Esophagus muscularis mucosa (tissue), 4 donors: ENCODE measurements at regions not wholly inside any gene's neighbourhood (a gene's known extent, or its start where the extent isn't known, plus 50 kb on each side); places are given as distances from the start of the nearest gene placed in this dataset.
"Not testable (repeated sequence)": the region's sequence is repeated elsewhere in the genome, so short reads cannot be mapped to it uniquely, and the experiment has no call there.

Source experiments
- DNase-seq: peaks from one replicate; pipeline ENCODE4 v3.0.0-alpha.2; 2017; ENCODE audit errors: extremely low spot score
- H3K27ac ChIP-seq, 4 donors: fragments of 200-600 bp; sonication (generic); replicated peaks in 1 of 4; 1 replicate in 3 of 4; 2 replicates in 1 of 4; pipeline ENCODE4 v1.5.1; 2016 to 2019; ENCODE audit warnings: mild to moderate bottlenecking in 1 of 4
- H3K27me3 ChIP-seq, 4 donors: fragments of 200-600 bp; sonication (generic); one replicate each; pipeline versions ENCODE4 v1.5.1 to v1.6.0; 2016 to 2019
- H3K36me3 ChIP-seq, 4 donors: fragments of 200-600 bp; sonication (generic); one replicate each; pipeline ENCODE4 v1.5.1; 2016 to 2019
- H3K4me1 ChIP-seq, 4 donors: fragments of 200-600 bp; sonication (generic); one replicate each; pipeline ENCODE4 v1.5.1; 2016 to 2019
- H3K4me3 ChIP-seq, 4 donors: fragments of 200-600 bp; sonication (generic); 1 replicate in 2 of 4; 2 replicates in 2 of 4; pipeline ENCODE4 v1.5.1; 2016 to 2019; ENCODE audit warnings: mild to moderate bottlenecking in 4 of 4, moderate library complexity in 1 of 4
- H3K9me3 ChIP-seq, 4 donors: fragments of 200-600 bp; sonication (generic); 1 replicate in 3 of 4; 2 replicates in 1 of 4; pipeline ENCODE4 v1.5.1; 2016 to 2019
- CTCF ChIP-seq, 3 experiments: fragments of 200-600 bp in 2 of 3; fragments of 450-650 bp in 1 of 3; sonication (generic) in 2 of 3; IDR thresholded peaks; one replicate each; pipeline ENCODE4 v1.5.1; 2017 to 2019; ENCODE audit warnings: antibody characterized with exemption in 3 of 3, mild to moderate bottlenecking in 2 of 3, moderate library complexity in 1 of 3
- EP300 ChIP-seq: sonication (generic); formaldehyde crosslinking; IDR thresholded peaks from one replicate; pipeline ENCODE4 v1.6.1; 2017; ENCODE audit warnings: antibody characterized with exemption
- POLR2A ChIP-seq: fragments of 450-650 bp; IDR thresholded peaks from one replicate; pipeline ENCODE4 v1.6.1; 2017; ENCODE audit warnings: antibody characterized with exemption, moderate library complexity, mild to moderate bottlenecking, low read depth
- POLR2AphosphoS5 ChIP-seq, 2 donors: sonication (generic); formaldehyde crosslinking; IDR thresholded peaks; one replicate each; pipeline ENCODE4 v1.6.1; 2017; ENCODE audit warnings: antibody characterized with exemption in 2 of 2
- WGBS: methylation state at CpG from one replicate; pipeline ENCODE4 v1.1.5; 2018; 5-methylcytosine and 5-hydroxymethylcytosine counted together
- intact Hi-C: fragments of 100-400 bp; cut with DNase I; formaldehyde crosslinking; loops from one replicate; pipeline ENCODE4 v1.15.1; 2023

- Histone ChIP-seq H3K27ac (no peak overlapping the region), H3K4me1 (no peaks in the 10 kb centered on the region), H3K36me3 (no peaks in the 10 kb centered on the region), H3K9me3 (no peaks in the 10 kb centered on the region), H3K27me3 (no peaks in the 10 kb centered on the region), H3K4me3 (no peak overlapping the region)
- TF ChIP-seq CTCF (IDR thresholded peaks at IDR 0.05) = no peak
- no peak for TF ChIP-seq POLR2A
- no peak for TF ChIP-seq EP300
- TF ChIP-seq POLR2AphosphoS5 (IDR thresholded peaks at IDR 0.05) = no peak
- intact Hi-C loops = no loop called here
- no peak for DNase-seq
Measured at GRCh38 chr5:102049517-102049916, 246.6 kb downstream of the SLCO4C1 start.

GRCh38 chr5:102048940-102049339 is 247.1 kb downstream of the SLCO4C1 start:
- no peaks in the 10 kb centered on the region for H3K27me3 ChIP-seq
- H3K9me3 ChIP-seq = no peaks in the 10 kb centered on the region
- intact Hi-C loops = no loop called here
- no peaks in the 10 kb centered on the region for H3K4me1 ChIP-seq
- WGBS = 92% methylated on average over 1 of the region's 1 CpG
- TF ChIP-seq POLR2AphosphoS5 (IDR thresholded peaks at IDR 0.05) (no peak), EP300 (no peak), CTCF (IDR thresholded peaks at IDR 0.05) (no peak), POLR2A (no peak)
- no peak overlapping the region for H3K27ac ChIP-seq
- no peaks in the 10 kb centered on the region for H3K36me3 ChIP-seq
- DNase-seq = no peak
- H3K4me3 ChIP-seq = no peak overlapping the region

GRCh38 chr5:102047073-102047472 is 249.0 kb downstream of the SLCO4C1 start:
- intact Hi-C loops, H3K27me3 ChIP-seq: not testable (repeated sequence)

GRCh38 chr5:102040326-102040725 is 255.8 kb downstream of the SLCO4C1 start:
- Histone ChIP-seq H3K4me3 (no peak overlapping the region), H3K4me1 (no peaks in the 10 kb centered on the region), H3K27ac (no peak overlapping the region), H3K27me3 (no peaks in the 10 kb centered on the region), H3K9me3 (no peaks in the 10 kb centered on the region), H3K36me3 (no peaks in the 10 kb centered on the region)
- intact Hi-C loops = no loop called here
- TF ChIP-seq CTCF (IDR thresholded peaks at IDR 0.05) (no peak), POLR2A (no peak), EP300 (no peak), POLR2AphosphoS5 (IDR thresholded peaks at IDR 0.05) (no peak)
- 80% methylated on average over 1 of the region's 1 CpG for whole genome bisulfite sequencing
- no peak for DNase-seq

More at GRCh38 chr5:102047073-102047472, 249.0 kb downstream of the SLCO4C1 start:
- H3K4me3 ChIP-seq, H3K9me3 ChIP-seq, H3K36me3 ChIP-seq, H3K4me1 ChIP-seq, H3K27ac ChIP-seq, DNase-seq: not testable (repeated sequence)

GRCh38 chr5:102036927-102037326 is 259.2 kb downstream of the SLCO4C1 start:
- Histone ChIP-seq H3K36me3 (no peaks in the 10 kb centered on the region), H3K4me3 (no peak overlapping the region), H3K27me3 (no peaks in the 10 kb centered on the region), H3K27ac (no peak overlapping the region), H3K9me3 (no peaks in the 10 kb centered on the region), H3K4me1 (no peaks in the 10 kb centered on the region)
- intact Hi-C loops = no loop called here
- DNase-seq = no peak
- TF ChIP-seq EP300 (no peak), POLR2A (no peak), CTCF (IDR thresholded peaks at IDR 0.05) (no peak), POLR2AphosphoS5 (IDR thresholded peaks at IDR 0.05) (no peak)
